ENCODE measurements at regions not wholly inside any gene's neighbourhood (a gene's known extent, or its start where the extent isn't known, plus 50 kb on each side); places are given as distances from the start of the nearest gene placed in this dataset.
"Not testable (repeated sequence)": the region's sequence is repeated elsewhere in the genome, so short reads cannot be mapped to it uniquely, and the experiment has no call there.

- not testable (repeated sequence) for DNase-seq
Measured at GRCh38 chr5:21274361-21274760, 1286.4 kb upstream of the CDH18 start.

GRCh38 chr5:21263361-21263760 lies 1275.4 kb upstream of the CDH18 start:
- no peak for DNase-seq

- DNase-seq = no peak
Measured at GRCh38 chr5:21254161-21254560, 1266.2 kb upstream of the CDH18 start.

- no peak for DNase-seq
Measured at GRCh38 chr5:21244982-21245381, 1257.0 kb upstream of the CDH18 start.

- no peak for DNase-seq
Measured at GRCh38 chr5:21238786-21239185, 1250.8 kb upstream of the CDH18 start.

GRCh38 chr5:21237461-21237860 lies 1249.5 kb upstream of the CDH18 start:
- no peak for DNase-seq

- DNase-seq = no peak
Measured at GRCh38 chr5:21236971-21237427, 1249.0 kb upstream of the CDH18 start.

- DNase-seq = no peak
Measured at GRCh38 chr5:21236104-21236503, 1248.1 kb upstream of the CDH18 start.

- no peak for DNase-seq
Measured at GRCh38 chr5:21225223-21226064, 1237.4 kb upstream of the CDH18 start.

GRCh38 chr5:21221616-21222015 lies 1233.6 kb upstream of the CDH18 start:
- no peak for DNase-seq

- DNase-seq = no peak
Measured at GRCh38 chr5:21219966-21220365, 1232.0 kb upstream of the CDH18 start.

GRCh38 chr5:21219251-21219650 lies 1231.3 kb upstream of the CDH18 start:
- no peak for DNase-seq

GRCh38 chr5:21212026-21212425 lies 1224.0 kb upstream of the CDH18 start:
- DNase-seq = no peak

- DNase-seq = no peak
Measured at GRCh38 chr5:21209409-21209808, 1221.4 kb upstream of the CDH18 start.

- no peak for DNase-seq
Measured at GRCh38 chr5:21199087-21199486, 1211.1 kb upstream of the CDH18 start.

GRCh38 chr5:21195145-21195544 lies 1207.1 kb upstream of the CDH18 start:
- no peak for DNase-seq

GRCh38 chr5:21185536-21185935 lies 1197.5 kb upstream of the CDH18 start:
- DNase-seq = no peak

GRCh38 chr5:21184581-21184980 lies 1196.6 kb upstream of the CDH18 start:
- DNase-seq = no peak

GRCh38 chr5:21181609-21182125 lies 1193.7 kb upstream of the CDH18 start:
- no peak for DNase-seq

GRCh38 chr5:21173526-21173925 lies 1185.5 kb upstream of the CDH18 start:
- no peak for DNase-seq

GRCh38 chr5:21173036-21173435 lies 1185.0 kb upstream of the CDH18 start:
- no peak for DNase-seq

- no peak for DNase-seq
Measured at GRCh38 chr5:21171038-21171437, 1183.0 kb upstream of the CDH18 start.

GRCh38 chr5:21168557-21168956 lies 1180.6 kb upstream of the CDH18 start:
- DNase-seq = no peak

- DNase-seq = no peak
Measured at GRCh38 chr5:21165344-21165743, 1177.3 kb upstream of the CDH18 start.

- DNase-seq = no peak
Measured at GRCh38 chr5:21164425-21164824, 1176.4 kb upstream of the CDH18 start.

Measured in NCI-H2107 (cell line).